ENCODE measurements at regions not wholly inside any gene's neighbourhood (a gene's known extent, or its start where the extent isn't known, plus 50 kb on each side); places are given as distances from the start of the nearest gene placed in this dataset.

DNA sequence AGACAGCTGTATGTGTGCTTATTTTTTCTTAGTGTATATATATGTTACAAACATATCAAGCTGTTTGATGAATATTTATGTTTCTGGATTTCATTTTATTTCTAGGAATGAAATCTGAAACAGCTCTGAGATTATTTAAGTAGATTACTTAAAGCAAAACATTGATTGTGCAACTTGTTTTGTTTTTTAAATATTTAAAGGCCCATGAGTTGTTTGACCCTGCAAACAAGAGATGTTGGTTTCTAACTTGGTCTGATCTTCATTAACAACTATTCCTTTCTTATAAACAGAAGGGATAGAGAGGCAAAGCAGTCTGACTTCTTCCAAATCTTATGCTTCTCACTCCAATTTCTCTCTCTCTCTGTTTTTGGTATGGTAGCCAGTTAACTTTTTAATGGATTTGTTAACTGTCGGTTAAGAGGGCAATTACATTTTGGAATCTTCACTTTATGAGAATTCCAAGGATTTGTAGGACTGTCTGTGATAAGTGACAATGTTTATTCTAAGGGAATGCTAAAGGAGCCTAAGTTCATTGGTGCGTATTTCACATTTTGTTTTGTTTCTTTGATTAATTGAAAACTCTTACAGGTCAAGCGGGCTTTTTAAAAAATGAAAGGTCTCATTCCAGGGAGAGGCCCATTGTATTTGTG is 102.6 kb upstream of the HMGA2 start:
- Histone ChIP-seq H3K4me1 (no peaks in the 10 kb centered on the region), H3K9me3 (no peaks in the 10 kb centered on the region), H3K36me3 (replicated peaks in 1 of 2; ENCODE audit: insufficient read depth in 1 of 2, low read depth in 2 of 2) (no peaks in the 10 kb centered on the region), H3K27me3 (no peaks in the 10 kb centered on the region), H3K27ac (no peak overlapping the region), H3K4me3 (no peak overlapping the region)
- 89 to 92% methylated on average over 3 of the region's 3 CpGs for WGBS, 2 donors
- intact Hi-C loops (cut with DNase I): no loop called here
- DNase-seq (no peak), ATAC-seq (no peak)
- TF ChIP-seq CTCF (IDR thresholded peaks at IDR 0.05) (no peak), POLR2A (IDR thresholded peaks at IDR 0.05) (no peak)

- ATAC-seq (no peak), DNase-seq (no peak)
- peaks cover 9% of the 10 kb centered on the region for H3K4me1 ChIP-seq
- TF ChIP-seq CTCF (IDR thresholded peaks at IDR 0.05) (no peak), POLR2A (IDR thresholded peaks at IDR 0.05) (no peak)
- H3K27me3 ChIP-seq: peaks cover 0 to 20% of the 10 kb centered on the region in 2 donors
- H3K9me3 ChIP-seq: no peaks in the 10 kb centered on the region
- H3K36me3 ChIP-seq (replicated peaks in 1 of 2; ENCODE audit: insufficient read depth in 1 of 2, low read depth in 2 of 2): no peaks in the 10 kb centered on the region
- no peak overlapping the region for H3K27ac ChIP-seq
- H3K4me3 ChIP-seq: no peak overlapping the region
- 67 to 83% methylated on average over 2 of the region's 2 CpGs for WGBS, 2 donors
- intact Hi-C loops (cut with DNase I): no loop called here
These were observed 98.9 kb upstream of the HMGA2 start for GRCh38 chr12:65725376-65725775.

- intact Hi-C loops (cut with DNase I): no loop called here
- no peak overlapping the region for H3K4me3 ChIP-seq
- no peak for TF ChIP-seq POLR2A (IDR thresholded peaks at IDR 0.05)
- no peak for TF ChIP-seq CTCF (IDR thresholded peaks at IDR 0.05)
- no peak overlapping the region for H3K27ac ChIP-seq
- 15 to 22% methylated on average over 6 of the region's 6 CpGs for WGBS, 2 donors
- H3K36me3 ChIP-seq (replicated peaks in 1 of 2; ENCODE audit: insufficient read depth in 1 of 2, low read depth in 2 of 2): no peaks in the 10 kb centered on the region
- H3K4me1 ChIP-seq: peaks cover 9% of the 10 kb centered on the region
- no peak for DNase-seq
- no peaks in the 10 kb centered on the region for H3K9me3 ChIP-seq
- H3K27me3 ChIP-seq: peaks cover 0 to 24% of the 10 kb centered on the region in 2 donors
- ATAC-seq: no peak
These were observed 95.8 kb upstream of the HMGA2 start for GRCh38 chr12:65728455-65728847.

DNA sequence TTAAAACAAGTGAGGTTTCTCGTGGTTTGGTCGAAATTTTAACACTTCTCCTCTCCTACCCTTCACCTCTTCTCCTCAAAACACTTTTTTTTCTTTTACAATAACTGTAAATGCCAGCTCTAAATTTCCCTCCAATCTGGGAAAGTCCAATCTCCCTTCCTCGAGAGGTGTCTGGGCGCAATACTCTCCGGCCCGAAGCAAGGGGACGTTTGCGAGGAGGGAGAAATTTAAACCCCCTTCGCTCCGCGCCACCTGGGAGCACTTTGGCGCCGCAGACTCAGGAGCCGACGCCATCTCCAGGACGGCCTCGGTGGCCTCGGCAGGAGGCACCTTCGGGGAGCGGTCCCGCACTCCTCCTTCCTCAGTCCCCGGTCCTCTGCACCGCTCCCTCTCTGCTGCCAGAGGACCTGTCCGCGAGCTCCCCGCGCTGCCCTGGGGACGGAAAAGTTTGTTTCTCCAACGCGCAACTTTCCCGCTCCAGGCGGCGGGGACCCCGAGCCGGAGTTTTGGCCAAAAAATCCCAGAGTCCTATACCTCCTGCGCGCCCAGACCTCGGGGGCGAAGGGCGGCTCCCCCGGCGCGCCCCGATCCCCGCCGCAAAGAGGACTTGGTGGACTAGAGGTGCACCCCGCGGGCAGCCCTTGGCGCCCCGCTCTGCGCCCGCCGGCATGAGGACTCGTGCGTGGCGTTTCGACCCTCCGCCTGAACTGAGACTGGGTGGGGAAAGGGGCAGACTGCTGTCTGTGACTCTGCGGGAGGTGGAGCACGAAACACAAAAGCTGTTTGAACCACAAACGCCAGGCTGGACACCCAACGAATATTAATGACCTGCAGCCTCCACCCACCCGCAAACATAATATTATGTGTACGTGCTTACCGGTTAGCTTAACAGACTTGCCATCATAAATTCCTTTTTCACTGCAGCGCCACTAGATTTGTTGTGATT is 95.2 kb upstream of the HMGA2 start:
- Histone ChIP-seq H3K27me3 (peaks cover 0 to 24% of the 10 kb centered on the region in 2 donors), H3K9me3 (no peaks in the 10 kb centered on the region), H3K4me1 (peaks cover 9% of the 10 kb centered on the region), H3K27ac (no peak overlapping the region), H3K36me3 (replicated peaks in 1 of 2; ENCODE audit: insufficient read depth in 1 of 2, low read depth in 2 of 2) (no peaks in the 10 kb centered on the region), H3K4me3 (no peak overlapping the region)
- TF ChIP-seq POLR2A (IDR thresholded peaks at IDR 0.05): no peak
- TF ChIP-seq CTCF (IDR thresholded peaks at IDR 0.05): no peak
- 6 to 9% methylated on average over 39 to 58 of the region's 66 CpGs for WGBS, 2 donors
- ATAC-seq: no peak
- peak in 1 of 4 donors; percentile 7 for DNase-seq
- intact Hi-C loops (cut with DNase I): no loop called here

Measured in body of pancreas (tissue), 4 donors.